GM12872 (cell line): ENCODE measurements at regions not wholly inside any gene's neighbourhood (a gene's known extent, or its start where the extent isn't known, plus 50 kb on each side); places are given as distances from the start of the nearest gene placed in this dataset.

Experiments
- TF ChIP-seq, protein P1 (sequence below): IDR thresholded peaks from 3 replicates; pipeline ENCODE4 v1.5.1; 2011; ENCODE audit warnings: low read depth, mild to moderate bottlenecking, low read length, moderate library complexity; ENCODE audit not compliant: insufficient read depth

DNA sequence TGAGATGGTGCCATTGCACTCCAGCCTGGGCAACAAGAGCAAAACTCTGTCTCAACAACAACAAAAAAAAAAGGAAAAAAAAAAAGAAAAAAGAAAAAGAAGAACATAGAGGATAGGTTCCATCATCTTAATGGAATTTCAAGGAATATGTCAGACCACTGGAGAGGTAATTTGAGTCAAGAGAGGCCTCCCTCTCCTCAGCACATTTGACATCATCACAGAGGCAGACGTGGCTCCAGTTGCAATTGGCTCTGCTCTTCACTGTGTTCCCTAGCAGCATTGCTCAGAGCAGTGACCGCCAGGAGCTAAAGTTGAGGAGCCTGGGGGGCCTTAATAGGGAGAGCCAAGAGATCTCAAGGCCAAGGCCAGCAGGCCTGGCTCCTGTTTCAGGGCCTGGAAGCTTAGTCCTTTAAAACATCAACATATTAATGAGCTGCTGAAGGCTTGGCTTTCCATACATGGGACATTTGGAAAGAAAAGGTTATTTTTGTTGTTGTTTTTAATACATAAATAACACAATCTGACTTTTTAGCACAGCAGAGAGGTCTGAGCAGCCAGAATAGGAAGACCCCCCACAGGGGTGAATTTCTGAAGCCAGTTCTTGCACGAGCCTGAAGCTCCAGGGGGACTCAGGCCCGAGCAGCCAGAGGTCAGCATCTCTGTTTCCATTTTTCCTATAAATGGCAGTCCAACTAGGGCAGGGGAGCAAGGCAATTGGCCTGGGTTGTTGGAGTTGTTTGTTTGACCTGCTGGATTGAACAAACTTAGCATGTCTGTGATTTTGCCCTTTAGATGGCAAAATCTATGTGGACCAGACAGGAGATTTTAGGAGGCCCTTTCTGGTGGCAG, 118.3 kb upstream of the FGGY start:
- TF ChIP-seq, protein P1, sequence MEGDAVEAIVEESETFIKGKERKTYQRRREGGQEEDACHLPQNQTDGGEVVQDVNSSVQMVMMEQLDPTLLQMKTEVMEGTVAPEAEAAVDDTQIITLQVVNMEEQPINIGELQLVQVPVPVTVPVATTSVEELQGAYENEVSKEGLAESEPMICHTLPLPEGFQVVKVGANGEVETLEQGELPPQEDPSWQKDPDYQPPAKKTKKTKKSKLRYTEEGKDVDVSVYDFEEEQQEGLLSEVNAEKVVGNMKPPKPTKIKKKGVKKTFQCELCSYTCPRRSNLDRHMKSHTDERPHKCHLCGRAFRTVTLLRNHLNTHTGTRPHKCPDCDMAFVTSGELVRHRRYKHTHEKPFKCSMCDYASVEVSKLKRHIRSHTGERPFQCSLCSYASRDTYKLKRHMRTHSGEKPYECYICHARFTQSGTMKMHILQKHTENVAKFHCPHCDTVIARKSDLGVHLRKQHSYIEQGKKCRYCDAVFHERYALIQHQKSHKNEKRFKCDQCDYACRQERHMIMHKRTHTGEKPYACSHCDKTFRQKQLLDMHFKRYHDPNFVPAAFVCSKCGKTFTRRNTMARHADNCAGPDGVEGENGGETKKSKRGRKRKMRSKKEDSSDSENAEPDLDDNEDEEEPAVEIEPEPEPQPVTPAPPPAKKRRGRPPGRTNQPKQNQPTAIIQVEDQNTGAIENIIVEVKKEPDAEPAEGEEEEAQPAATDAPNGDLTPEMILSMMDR = no peak

DNA sequence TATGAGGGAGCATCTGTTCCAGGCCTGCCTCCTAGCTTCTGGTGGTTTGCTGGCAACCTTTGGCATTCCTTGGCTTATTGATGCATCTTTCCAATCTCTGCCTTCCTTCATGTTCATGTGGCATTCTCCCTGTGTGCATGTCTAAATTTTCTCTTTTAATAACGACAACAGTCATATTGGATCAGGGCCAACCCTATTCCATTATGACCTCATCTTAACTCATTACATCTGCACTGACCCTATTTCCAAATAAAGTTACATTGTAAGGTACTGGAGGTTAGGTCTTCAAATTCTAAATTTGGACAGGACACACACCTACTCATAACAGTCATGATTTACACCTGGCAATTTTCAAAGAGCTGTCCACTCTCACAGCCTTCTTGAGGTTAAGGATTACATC, 117.2 kb upstream of the FGGY start:
- TF ChIP-seq, protein P1 = no peak

DNA sequence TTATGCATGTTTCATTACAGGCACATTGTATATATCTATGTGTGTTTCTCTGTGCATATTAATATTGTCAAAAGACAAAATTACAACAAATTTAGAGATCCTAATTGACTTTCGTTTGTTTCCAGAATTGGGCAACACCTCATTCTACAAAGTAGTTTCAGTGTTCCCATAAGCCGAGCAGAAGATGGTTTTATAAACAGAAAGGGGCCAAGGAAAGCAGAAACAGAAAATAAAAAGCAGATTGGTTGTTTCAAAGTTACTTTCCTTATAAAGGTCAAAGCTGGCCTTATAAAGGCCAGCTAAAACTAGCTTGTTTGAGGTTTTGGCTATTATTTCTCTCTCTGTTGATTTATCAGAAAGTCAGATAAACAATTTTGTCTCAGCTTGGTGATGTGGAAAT, 116.2 kb upstream of the FGGY start:
- TF ChIP-seq, protein P1 = no peak

DNA sequence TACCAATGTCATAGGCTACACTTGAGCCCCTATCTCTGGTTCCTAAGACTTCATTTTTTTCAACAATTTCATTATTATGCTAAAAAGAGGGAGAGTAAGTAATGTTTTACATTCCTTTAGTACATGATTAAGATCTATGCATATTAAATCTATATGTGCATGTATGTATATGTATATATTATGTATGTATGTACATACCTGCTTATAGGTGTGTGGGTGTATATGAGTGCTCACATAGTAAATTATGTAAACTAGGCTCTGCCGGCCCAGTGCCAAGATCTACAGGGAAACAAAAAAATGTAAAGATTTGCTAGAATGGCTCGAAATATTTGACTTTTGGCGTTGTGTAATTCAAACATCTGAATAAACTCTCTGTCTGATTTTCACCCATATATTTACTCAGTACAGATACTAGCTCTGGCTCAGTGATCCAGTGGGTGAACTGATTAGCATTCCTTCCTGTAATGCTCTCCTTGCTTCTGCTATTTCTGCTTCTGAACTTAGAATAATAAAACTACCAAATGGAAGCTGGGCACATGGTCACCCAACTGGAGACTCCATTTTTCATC, 113.1 kb upstream of the FGGY start:
- TF ChIP-seq, protein P1 = no peak

DNA sequence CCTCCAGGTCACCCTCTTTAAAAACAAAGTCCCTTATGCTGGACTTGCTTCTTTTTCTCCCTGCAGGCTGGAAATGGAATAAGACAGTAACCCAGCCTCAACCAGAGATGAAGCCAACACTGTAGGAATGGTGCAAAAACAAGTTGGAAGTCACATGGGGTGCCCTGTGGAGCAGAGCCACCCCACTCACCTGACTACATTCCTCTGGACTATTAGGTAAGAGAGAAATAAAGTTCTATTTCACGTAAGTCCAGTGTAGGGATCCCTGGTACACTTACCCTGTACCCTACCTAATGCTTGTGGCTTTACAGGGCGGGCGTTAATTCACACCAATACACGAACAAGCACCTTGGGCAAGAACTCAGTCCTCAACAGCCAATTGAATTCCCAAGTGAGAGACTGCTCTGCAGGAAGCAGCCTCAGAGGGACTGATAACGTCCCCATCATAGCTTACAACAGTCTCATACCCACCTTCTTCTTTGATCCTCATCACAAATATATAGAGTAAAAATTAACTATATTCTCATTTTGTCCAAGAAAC, 112.5 kb upstream of the FGGY start:
- TF ChIP-seq, protein P1 = no peak

DNA sequence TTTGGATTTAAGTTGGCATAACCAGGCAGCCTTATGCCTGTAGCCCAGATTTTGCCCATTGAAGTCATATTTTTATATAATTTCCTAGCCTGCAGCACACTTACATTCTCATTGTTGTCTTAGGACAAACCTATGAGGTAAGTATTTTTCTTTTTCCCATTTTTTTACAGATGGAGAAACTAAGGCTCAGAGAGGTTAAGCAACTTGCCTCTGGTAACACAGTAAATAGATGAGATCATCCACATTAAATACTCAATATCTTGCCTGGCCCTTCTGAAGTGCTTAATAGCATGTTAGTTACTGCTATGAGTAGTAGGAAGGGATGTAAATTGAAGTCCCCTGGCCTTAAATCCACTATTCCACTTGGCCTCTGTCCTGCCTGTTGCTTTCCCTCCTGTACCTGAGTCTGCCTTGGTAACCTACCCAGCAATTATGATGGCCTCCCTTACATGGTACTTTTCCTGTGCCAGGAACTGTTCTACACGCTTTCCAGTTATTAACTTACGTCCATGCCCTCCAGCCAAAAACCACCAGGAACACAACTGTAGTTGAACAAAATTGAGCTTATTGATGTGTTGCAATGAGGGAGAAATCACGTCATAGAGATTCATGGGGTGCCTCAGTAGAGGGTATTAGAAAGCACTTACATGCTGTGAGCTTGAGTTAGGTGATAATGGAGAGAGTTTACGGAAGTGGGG, 111.6 kb upstream of the FGGY start:
- TF ChIP-seq, protein P1 = no peak

DNA sequence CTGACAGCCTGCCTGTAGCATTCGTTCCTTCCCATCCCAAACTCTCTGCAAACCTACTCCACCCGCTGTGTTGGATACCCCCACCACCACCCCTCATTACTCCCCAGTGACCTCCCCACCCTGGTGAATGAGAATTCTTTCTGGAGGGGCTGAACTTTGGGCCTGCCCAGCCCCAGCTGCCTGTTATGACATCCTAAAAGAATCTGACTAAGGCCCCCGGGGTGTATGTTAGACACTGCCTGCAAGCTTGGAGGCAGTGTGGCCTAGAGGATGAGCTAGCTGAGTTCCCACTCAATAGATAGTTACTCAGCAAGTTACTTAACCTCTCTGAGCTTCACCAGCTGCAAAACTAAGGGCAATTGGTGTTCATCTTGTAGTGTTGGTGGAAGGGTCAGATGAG, 110.2 kb upstream of the FGGY start:
- TF ChIP-seq, protein P1 = no peak
